ENCODE measurements at regions not wholly inside any gene's neighbourhood (a gene's known extent, or its start where the extent isn't known, plus 50 kb on each side); places are given as distances from the start of the nearest gene placed in this dataset.

DNA sequence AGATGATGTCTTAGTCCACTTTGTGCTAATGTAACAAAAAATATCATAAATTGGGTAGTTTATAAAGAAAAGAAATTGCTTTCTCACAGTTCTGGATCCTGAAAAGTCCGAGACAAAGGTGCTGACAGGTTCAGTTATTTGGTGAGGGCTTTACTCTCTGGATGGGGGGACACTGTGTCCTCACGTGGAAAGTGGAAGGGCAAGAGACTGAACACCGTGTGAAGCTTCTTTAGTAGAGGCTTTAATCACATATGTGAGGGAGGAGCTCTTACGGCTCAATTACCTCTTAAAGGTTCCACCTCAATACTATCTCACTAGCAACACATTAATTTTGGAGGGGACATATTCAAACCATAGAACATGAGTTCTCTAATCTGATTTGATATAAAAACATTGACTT lies 204.3 kb downstream of the FSIP2 start:
- no peak for TF ChIP-seq HNF4A (conservative IDR thresholded peaks at IDR 0.05)
- no peak for TF ChIP-seq EGR1 (IDR thresholded peaks at IDR 0.05; ENCODE audit: low read depth in 2 of 2)
- TF ChIP-seq, protein P1, sequence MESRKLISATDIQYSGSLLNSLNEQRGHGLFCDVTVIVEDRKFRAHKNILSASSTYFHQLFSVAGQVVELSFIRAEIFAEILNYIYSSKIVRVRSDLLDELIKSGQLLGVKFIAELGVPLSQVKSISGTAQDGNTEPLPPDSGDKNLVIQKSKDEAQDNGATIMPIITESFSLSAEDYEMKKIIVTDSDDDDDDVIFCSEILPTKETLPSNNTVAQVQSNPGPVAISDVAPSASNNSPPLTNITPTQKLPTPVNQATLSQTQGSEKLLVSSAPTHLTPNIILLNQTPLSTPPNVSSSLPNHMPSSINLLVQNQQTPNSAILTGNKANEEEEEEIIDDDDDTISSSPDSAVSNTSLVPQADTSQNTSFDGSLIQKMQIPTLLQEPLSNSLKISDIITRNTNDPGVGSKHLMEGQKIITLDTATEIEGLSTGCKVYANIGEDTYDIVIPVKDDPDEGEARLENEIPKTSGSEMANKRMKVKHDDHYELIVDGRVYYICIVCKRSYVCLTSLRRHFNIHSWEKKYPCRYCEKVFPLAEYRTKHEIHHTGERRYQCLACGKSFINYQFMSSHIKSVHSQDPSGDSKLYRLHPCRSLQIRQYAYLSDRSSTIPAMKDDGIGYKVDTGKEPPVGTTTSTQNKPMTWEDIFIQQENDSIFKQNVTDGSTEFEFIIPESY (IDR thresholded peaks at IDR 0.05): no peak
- TF ChIP-seq JUND (IDR thresholded peaks at IDR 0.05): no peak
- TF ChIP-seq HNF4G (IDR thresholded peaks at IDR 0.05): no peak
- no peak overlapping the region for H3K27ac ChIP-seq (ENCODE audit: low read depth in 1 of 2, low read length in 2 of 2)
- peaks cover 3 to 22% (median 12%) of the 10 kb centered on the region in 4 donors for H3K9me3 ChIP-seq (ENCODE audit: control insufficient read depth in 4 of 4, low read length in 3 of 4)
- no peak overlapping the region for H3K4me3 ChIP-seq (ENCODE audit: low read depth in 1 of 3, low read length in 3 of 3)
- WGBS: 93% methylated on average over 4 of the region's 4 CpGs
- no peaks in the 10 kb centered on the region for H3K36me3 ChIP-seq (ENCODE audit: control insufficient read depth in 4 of 4, insufficient read depth in 3 of 4, low read depth in 1 of 4, low read length in 3 of 4)
- no peak for DNase-seq (ENCODE audit: low spot score)
- no peak overlapping the region for H3K9ac ChIP-seq (ENCODE audit: low read depth in 1 of 2, low read length in 2 of 2)
- H3K4me1 ChIP-seq (ENCODE audit: control insufficient read depth in 4 of 4, insufficient read depth in 4 of 4, low read length in 3 of 4): no peaks in the 10 kb centered on the region
- no peaks in the 10 kb centered on the region for H3K27me3 ChIP-seq (ENCODE audit: control insufficient read depth in 4 of 4, insufficient read depth in 4 of 4, low read length in 3 of 4)

DNA sequence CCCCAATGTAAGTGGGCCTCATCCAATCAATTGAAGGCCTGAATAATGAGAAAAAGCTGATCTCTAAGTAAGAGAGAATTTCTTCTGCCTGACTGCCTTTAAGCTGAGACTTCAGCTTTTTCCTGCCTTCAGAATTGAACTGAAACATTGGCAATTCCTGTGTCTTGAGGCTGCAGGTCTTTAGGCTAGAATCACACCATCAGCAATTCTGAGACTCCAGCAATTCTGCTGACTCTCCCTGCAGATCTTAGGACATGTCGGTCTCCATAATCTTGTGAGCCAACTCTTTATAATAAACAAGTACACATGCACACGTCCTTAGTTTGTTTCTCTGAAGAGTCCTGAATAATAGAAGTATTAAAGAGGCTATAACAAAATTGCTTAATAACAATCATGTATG lies 209.1 kb downstream of the FSIP2 start:
- no peak overlapping the region for H3K27ac ChIP-seq (ENCODE audit: low read depth in 1 of 2, low read length in 2 of 2)
- no peak overlapping the region for H3K4me3 ChIP-seq (ENCODE audit: low read depth in 1 of 3, low read length in 3 of 3)
- no peak for TF ChIP-seq NR2F2 (IDR thresholded peaks at IDR 0.05)
- TF ChIP-seq FOXA1 (IDR thresholded peaks at IDR 0.05): no peak
- peaks cover 0 to 2% (median under 1%) of the 10 kb centered on the region in 4 donors for H3K36me3 ChIP-seq (ENCODE audit: control insufficient read depth in 4 of 4, insufficient read depth in 3 of 4, low read depth in 1 of 4, low read length in 3 of 4)
- no peak overlapping the region for H3K9ac ChIP-seq (ENCODE audit: low read depth in 1 of 2, low read length in 2 of 2)
- no peaks in the 10 kb centered on the region for H3K4me1 ChIP-seq (ENCODE audit: control insufficient read depth in 4 of 4, insufficient read depth in 4 of 4, low read length in 3 of 4)
- no peaks in the 10 kb centered on the region for H3K27me3 ChIP-seq (ENCODE audit: control insufficient read depth in 4 of 4, insufficient read depth in 4 of 4, low read length in 3 of 4)
- DNase-seq (ENCODE audit: low spot score): no peak
- H3K9me3 ChIP-seq (ENCODE audit: control insufficient read depth in 4 of 4, low read length in 3 of 4): peaks cover 3 to 13% (median 8%) of the 10 kb centered on the region in 4 donors
- WGBS: 85% methylated on average over 2 of the region's 2 CpGs

DNA sequence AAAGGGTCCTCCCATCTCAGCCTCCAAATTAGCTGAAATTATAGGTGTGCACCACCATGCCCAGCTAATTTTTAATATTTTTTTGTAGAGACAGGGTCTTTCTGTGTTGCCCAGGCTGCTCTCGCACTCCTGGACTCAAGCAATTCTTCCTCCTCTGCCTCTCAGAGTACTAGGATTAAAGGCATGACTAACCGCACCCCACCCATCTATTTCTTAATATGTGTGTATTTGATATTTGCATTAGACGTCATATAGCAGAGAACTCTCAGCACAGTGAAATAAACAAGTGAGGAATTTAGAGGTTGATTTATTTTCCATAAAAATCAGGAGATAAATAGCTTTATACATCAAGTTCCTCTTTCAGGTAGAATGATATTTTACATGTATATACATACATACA lies 213.5 kb downstream of the FSIP2 start:
- no peaks in the 10 kb centered on the region for H3K9me3 ChIP-seq (ENCODE audit: control insufficient read depth in 4 of 4, low read length in 3 of 4)
- peaks cover 0 to 2% (median under 1%) of the 10 kb centered on the region in 4 donors for H3K36me3 ChIP-seq (ENCODE audit: control insufficient read depth in 4 of 4, insufficient read depth in 3 of 4, low read depth in 1 of 4, low read length in 3 of 4)
- TF ChIP-seq HNF4G (IDR thresholded peaks at IDR 0.05) (no peak), RXRA (IDR thresholded peaks at IDR 0.05) (no peak), NR2F2 (IDR thresholded peaks at IDR 0.05) (no peak), FOXA1 (IDR thresholded peaks at IDR 0.05) (no peak), FOXA2 (IDR thresholded peaks at IDR 0.05) (no peak)
- TF ChIP-seq, protein P2, sequence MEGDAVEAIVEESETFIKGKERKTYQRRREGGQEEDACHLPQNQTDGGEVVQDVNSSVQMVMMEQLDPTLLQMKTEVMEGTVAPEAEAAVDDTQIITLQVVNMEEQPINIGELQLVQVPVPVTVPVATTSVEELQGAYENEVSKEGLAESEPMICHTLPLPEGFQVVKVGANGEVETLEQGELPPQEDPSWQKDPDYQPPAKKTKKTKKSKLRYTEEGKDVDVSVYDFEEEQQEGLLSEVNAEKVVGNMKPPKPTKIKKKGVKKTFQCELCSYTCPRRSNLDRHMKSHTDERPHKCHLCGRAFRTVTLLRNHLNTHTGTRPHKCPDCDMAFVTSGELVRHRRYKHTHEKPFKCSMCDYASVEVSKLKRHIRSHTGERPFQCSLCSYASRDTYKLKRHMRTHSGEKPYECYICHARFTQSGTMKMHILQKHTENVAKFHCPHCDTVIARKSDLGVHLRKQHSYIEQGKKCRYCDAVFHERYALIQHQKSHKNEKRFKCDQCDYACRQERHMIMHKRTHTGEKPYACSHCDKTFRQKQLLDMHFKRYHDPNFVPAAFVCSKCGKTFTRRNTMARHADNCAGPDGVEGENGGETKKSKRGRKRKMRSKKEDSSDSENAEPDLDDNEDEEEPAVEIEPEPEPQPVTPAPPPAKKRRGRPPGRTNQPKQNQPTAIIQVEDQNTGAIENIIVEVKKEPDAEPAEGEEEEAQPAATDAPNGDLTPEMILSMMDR (IDR thresholded peaks at IDR 0.05; ENCODE audit: low read depth, low read length, missing input control): no peak
- TF ChIP-seq, protein P1 (IDR thresholded peaks at IDR 0.05): no peak
- H3K27me3 ChIP-seq (ENCODE audit: control insufficient read depth in 4 of 4, insufficient read depth in 4 of 4, low read length in 3 of 4): no peaks in the 10 kb centered on the region
- no peak for DNase-seq (ENCODE audit: low spot score)
- no peak overlapping the region for H3K27ac ChIP-seq (ENCODE audit: low read depth in 1 of 2, low read length in 2 of 2)
- H3K9ac ChIP-seq (ENCODE audit: low read depth in 1 of 2, low read length in 2 of 2): no peak overlapping the region
- WGBS: 94% methylated on average over 3 of the region's 3 CpGs
- H3K4me3 ChIP-seq (ENCODE audit: low read depth in 1 of 3, low read length in 3 of 3): no peak overlapping the region
- H3K4me1 ChIP-seq (ENCODE audit: control insufficient read depth in 4 of 4, insufficient read depth in 4 of 4, low read length in 3 of 4): no peaks in the 10 kb centered on the region

Data from liver (tissue), 8 donors.